Panc1 (cell line): ENCODE measurements at regions not wholly inside any gene's neighbourhood (a gene's known extent, or its start where the extent isn't known, plus 50 kb on each side); places are given as distances from the start of the nearest gene placed in this dataset.
"Not testable (repeated sequence)": the region's sequence is repeated elsewhere in the genome, so short reads cannot be mapped to it uniquely, and the experiment has no call there.

Experiments used
- ATAC-seq: fragments of 200-7000 bp; cut with Tn5 transposase; 2 replicates; pipeline ENCODE4 v1.9.1; 2020; ENCODE audit warnings: mild to moderate bottlenecking, moderate library complexity
- BruUV-seq: library from RNA; stranded (reverse); fragments of 400-500 nt; replicated peaks from 2 replicates; lab custom pipeline; 2021; lab: Mats Ljungman, UMichigan
- CTCF ChIA-PET: fragments of 300-600 bp; sonication (Branson Sonifier 250); formaldehyde crosslinking; loops from one replicate; lab custom pipeline; 2022; ENCODE audit warnings: antibody characterized with exemption; lab: Charles Lee
- POLR2A ChIA-PET: fragments of 300-600 bp; sonication (Branson Sonifier 250); formaldehyde crosslinking; loops from one replicate; lab custom pipeline; 2022; ENCODE audit warnings: antibody characterized with exemption; lab: Charles Lee
- DNase-seq: peaks from one replicate; pipeline ENCODE4 v3.0.0-alpha.2; 2010; ENCODE audit warnings: low read depth, low spot score
- H3K27ac ChIP-seq: 2 replicates; pipeline ENCODE4 v1.5.1; 2011; ENCODE audit warnings: mild to moderate bottlenecking, low read length, inconsistent platforms
- H3K27me3 ChIP-seq: fragments of 200-500 bp; sonication (Bioruptor generic); 2 replicates; pipeline ENCODE4 v1.6.0; 2014; ENCODE audit warnings: low read length, inconsistent platforms; ENCODE audit not compliant: control insufficient read depth, insufficient read depth
- H3K36me3 ChIP-seq: fragments of 200-500 bp; sonication (Bioruptor generic); 2 replicates; pipeline ENCODE4 v1.5.1; 2014; ENCODE audit warnings: inconsistent platforms, mild to moderate bottlenecking, low read length, moderate library complexity; ENCODE audit not compliant: control insufficient read depth, insufficient read depth
- H3K4me1 ChIP-seq: 2 replicates; pipeline ENCODE4 v1.5.1; 2011; ENCODE audit warnings: inconsistent platforms, mild to moderate bottlenecking, low read length, moderate library complexity; ENCODE audit not compliant: control insufficient read depth, insufficient read depth
- H3K4me3 ChIP-seq, 2 experiments: 2 replicates each; pipeline ENCODE4 v1.5.1; 2011 to 2012; ENCODE audit warnings: low read depth in 2 of 2, low read length in 2 of 2, mild to moderate bottlenecking in 2 of 2, inconsistent platforms in 1 of 2, moderate library complexity in 1 of 2
- H3K9me3 ChIP-seq: fragments of 200-500 bp; sonication (Bioruptor generic); 2 replicates; pipeline ENCODE4 v1.5.1; 2014; ENCODE audit warnings: low read depth, mild to moderate bottlenecking, inconsistent platforms, low read length, moderate library complexity; ENCODE audit not compliant: control insufficient read depth, insufficient read depth
- POLR2AphosphoS5 ChIP-seq: IDR thresholded peaks from 2 replicates; pipeline ENCODE4 v1.6.1; 2012; ENCODE audit warnings: mild to moderate bottlenecking, low read depth, low read length, moderate library complexity
- SIN3A ChIP-seq: IDR thresholded peaks from 2 replicates; pipeline ENCODE4 v1.6.1; 2012; ENCODE audit warnings: low read depth, mild to moderate bottlenecking, low read length, moderate library complexity, borderline replicate concordance; ENCODE audit not compliant: insufficient read depth
- TCF7L2 ChIP-seq: IDR thresholded peaks from 2 replicates; pipeline ENCODE4 v1.6.1; 2011; ENCODE audit warnings: mild to moderate bottlenecking, low read depth, low read length, inconsistent platforms
- in situ Hi-C: cut with HindIII; loops from 2 replicates; pipeline ENCODE4 v1.10.0; 2016; ENCODE audit warnings: low sequenced_read_pairs, low pct_unique_long_range_greater_than_20kb
- intact Hi-C: fragments of 100-400 bp; cut with micrococcal nuclease; formaldehyde crosslinking; loops from one replicate; pipeline ENCODE4 v1.10.0; 2022; ENCODE audit not compliant: unreplicated experiment
- TF ChIP-seq, protein P1 (sequence below): fragments of 450-650 bp; IDR thresholded peaks from 2 replicates; pipeline ENCODE4 v1.5.1; 2017; ENCODE audit warnings: mild to moderate bottlenecking
- TF ChIP-seq, protein P2 (sequence below), 2 experiments: IDR thresholded peaks; 2 replicates each; pipeline ENCODE4 v1.6.1; 2011 to 2012; ENCODE audit warnings: low read depth in 2 of 2, control low read depth in 1 of 2, low read length in 1 of 2, mild to moderate bottlenecking in 1 of 2, moderate library complexity in 1 of 2; ENCODE audit not compliant: insufficient read depth in 1 of 2

DNA sequence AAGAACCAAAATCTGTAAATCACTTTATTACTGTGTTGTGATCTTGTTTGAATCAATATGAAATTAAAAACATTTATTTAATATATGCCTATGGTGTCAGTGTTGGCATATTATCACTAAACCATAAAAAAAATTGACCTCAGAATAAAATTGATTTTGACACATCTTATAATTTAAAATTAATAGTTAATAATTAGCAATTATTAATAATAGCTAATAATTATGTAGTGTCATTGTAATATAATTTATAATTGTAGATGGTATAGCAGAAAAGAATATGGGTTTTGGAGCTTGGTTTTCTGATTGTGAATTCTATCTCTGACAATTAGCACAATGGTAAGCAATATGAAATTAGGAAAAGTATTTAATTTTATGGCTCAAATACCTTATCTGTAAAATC, 89.4 kb upstream of the CNTNAP2 start:
- no peak overlapping the region for H3K4me3 ChIP-seq
- no peaks in the 10 kb centered on the region for H3K4me1 ChIP-seq
- ChIA-PET CTCF (no interaction called here), POLR2A (no interaction called here)
- in situ Hi-C loops = no loop called here
- no peak for ATAC-seq
- H3K27ac ChIP-seq = no peak overlapping the region
- H3K36me3 ChIP-seq = no peaks in the 10 kb centered on the region; the same call in 1 of the 2 replicates
- intact Hi-C loops = no loop called here
- no peaks in the 10 kb centered on the region for H3K27me3 ChIP-seq
- no peaks in the 10 kb centered on the region for H3K9me3 ChIP-seq
- DNase-seq = no peak
- TF ChIP-seq, protein P1, sequence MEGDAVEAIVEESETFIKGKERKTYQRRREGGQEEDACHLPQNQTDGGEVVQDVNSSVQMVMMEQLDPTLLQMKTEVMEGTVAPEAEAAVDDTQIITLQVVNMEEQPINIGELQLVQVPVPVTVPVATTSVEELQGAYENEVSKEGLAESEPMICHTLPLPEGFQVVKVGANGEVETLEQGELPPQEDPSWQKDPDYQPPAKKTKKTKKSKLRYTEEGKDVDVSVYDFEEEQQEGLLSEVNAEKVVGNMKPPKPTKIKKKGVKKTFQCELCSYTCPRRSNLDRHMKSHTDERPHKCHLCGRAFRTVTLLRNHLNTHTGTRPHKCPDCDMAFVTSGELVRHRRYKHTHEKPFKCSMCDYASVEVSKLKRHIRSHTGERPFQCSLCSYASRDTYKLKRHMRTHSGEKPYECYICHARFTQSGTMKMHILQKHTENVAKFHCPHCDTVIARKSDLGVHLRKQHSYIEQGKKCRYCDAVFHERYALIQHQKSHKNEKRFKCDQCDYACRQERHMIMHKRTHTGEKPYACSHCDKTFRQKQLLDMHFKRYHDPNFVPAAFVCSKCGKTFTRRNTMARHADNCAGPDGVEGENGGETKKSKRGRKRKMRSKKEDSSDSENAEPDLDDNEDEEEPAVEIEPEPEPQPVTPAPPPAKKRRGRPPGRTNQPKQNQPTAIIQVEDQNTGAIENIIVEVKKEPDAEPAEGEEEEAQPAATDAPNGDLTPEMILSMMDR = no peak
- TF ChIP-seq POLR2AphosphoS5 (no peak), SIN3A (no peak), TCF7L2 (no peak)
- TF ChIP-seq, protein P2, sequence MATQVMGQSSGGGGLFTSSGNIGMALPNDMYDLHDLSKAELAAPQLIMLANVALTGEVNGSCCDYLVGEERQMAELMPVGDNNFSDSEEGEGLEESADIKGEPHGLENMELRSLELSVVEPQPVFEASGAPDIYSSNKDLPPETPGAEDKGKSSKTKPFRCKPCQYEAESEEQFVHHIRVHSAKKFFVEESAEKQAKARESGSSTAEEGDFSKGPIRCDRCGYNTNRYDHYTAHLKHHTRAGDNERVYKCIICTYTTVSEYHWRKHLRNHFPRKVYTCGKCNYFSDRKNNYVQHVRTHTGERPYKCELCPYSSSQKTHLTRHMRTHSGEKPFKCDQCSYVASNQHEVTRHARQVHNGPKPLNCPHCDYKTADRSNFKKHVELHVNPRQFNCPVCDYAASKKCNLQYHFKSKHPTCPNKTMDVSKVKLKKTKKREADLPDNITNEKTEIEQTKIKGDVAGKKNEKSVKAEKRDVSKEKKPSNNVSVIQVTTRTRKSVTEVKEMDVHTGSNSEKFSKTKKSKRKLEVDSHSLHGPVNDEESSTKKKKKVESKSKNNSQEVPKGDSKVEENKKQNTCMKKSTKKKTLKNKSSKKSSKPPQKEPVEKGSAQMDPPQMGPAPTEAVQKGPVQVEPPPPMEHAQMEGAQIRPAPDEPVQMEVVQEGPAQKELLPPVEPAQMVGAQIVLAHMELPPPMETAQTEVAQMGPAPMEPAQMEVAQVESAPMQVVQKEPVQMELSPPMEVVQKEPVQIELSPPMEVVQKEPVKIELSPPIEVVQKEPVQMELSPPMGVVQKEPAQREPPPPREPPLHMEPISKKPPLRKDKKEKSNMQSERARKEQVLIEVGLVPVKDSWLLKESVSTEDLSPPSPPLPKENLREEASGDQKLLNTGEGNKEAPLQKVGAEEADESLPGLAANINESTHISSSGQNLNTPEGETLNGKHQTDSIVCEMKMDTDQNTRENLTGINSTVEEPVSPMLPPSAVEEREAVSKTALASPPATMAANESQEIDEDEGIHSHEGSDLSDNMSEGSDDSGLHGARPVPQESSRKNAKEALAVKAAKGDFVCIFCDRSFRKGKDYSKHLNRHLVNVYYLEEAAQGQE (IDR thresholded peaks at IDR 0.05; ENCODE audit: insufficient read depth in 1 of 2, low read depth in 2 of 2, low read length in 1 of 2) = no peak
- BruUV-seq = no TSS peak

DNA sequence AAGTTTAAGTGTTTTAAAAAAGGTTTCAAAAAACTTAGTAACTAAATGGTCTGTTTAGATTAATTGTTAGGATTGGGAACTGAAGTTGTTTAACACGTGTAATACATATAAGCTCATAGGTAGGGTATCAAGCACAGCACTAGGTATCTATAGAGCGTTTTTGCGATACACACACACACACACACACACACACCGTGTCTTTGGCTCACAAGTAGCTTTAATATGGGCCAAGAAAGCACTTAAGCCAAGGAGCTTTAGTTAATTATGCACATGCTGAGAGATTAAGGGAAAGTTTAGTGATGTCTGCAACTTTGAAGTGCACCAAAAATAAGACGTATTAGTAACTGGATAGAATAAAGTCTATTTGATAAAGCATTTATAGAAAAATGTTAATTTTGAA, 93.8 kb upstream of the CNTNAP2 start:
- Histone ChIP-seq H3K4me3 (no peak overlapping the region), H3K9me3 (no peaks in the 10 kb centered on the region), H3K4me1 (no peaks in the 10 kb centered on the region), H3K36me3 (no peaks in the 10 kb centered on the region), H3K27ac (no peak overlapping the region), H3K27me3 (no peaks in the 10 kb centered on the region)
- BruUV-seq = no TSS peak
- in situ Hi-C loops (no loop called here), intact Hi-C loops (no loop called here)
- TF ChIP-seq SIN3A = no peak
- TF ChIP-seq POLR2AphosphoS5 = no peak
- TF ChIP-seq TCF7L2 = no peak
- TF ChIP-seq, protein P1 = no peak
- TF ChIP-seq, protein P2 (IDR thresholded peaks at IDR 0.05; ENCODE audit: insufficient read depth in 1 of 2, low read depth in 2 of 2, low read length in 1 of 2) = no peak
- ChIA-PET CTCF (interaction anchor here (0.6 kb wide), 1 partner anchor 912 kb away, joined by 3 read pairs; no protein-coding TSS in a partner anchor), POLR2A (no interaction called here)
- DNase-seq (no peak), ATAC-seq (no peak)

DNA sequence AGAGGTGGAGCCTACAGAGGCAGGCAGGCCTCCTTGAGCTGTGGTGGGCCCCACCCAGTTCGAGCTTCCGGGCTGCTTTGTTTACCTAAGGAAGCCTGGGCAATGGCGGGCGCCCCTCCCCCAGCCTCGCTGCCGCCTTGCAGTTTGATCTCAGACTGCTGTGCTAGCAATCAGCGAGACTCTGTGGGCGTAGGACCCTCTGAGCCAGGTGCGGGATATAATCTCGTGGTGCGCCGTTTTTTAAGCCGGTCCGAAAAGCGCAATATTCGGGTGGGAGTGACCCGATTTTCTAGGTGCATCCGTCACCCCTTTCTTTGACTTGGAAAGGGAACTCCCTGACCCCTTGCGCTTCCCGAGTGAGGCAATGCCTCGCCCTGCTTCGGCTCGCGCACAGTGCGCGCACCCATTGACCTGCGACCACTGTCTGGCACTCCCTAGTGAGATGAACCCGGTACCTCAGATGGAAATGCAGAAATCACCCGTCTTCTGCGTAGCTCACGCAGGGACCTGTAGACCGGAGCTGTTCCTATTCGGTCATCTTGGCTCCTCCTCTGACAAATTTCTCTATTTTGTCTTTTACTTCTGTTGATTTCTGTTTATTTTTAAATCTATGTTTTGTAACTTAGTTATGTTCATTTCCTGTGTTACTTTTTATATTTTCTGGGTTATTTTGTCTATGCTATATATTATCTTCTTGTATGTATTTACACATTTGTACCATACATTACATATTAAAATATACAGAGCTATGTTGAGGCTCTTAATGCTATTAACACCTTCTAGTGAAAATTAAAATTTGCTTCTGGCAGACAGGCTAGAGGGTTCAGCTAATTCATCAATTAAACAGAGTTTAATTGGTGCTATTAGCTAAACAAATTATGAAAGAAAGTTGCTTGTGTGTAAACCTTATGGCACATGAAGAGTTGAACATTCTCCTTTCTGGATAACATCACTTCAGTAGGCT, 97.3 kb upstream of the CNTNAP2 start:
- H3K27ac ChIP-seq, ATAC-seq, BruUV-seq, POLR2A ChIA-PET, CTCF ChIA-PET, in situ Hi-C loops, H3K4me3 ChIP-seq, DNase-seq, H3K4me1 ChIP-seq, H3K27me3 ChIP-seq, H3K36me3 ChIP-seq, intact Hi-C loops, H3K9me3 ChIP-seq: not testable (repeated sequence)
